Activated naive CD8-positive, alpha-beta T cell treated with anti-CD3 and anti-CD28 coated beads for 36 hours (primary cell): ENCODE measurements at regions not wholly inside any gene's neighbourhood (a gene's known extent, or its start where the extent isn't known, plus 50 kb on each side); places are given as distances from the start of the nearest gene placed in this dataset.

ENCODE experiments used
- DNase-seq: peaks from one replicate; pipeline ENCODE4 v3.0.0; 2021
- H3K27ac Mint-ChIP-seq: one replicate; pipeline ENCODE4 v1.8.0; 2022; ENCODE audit warnings: mild to moderate bottlenecking, moderate library complexity, mixed read lengths
- H3K27me3 Mint-ChIP-seq: one replicate; pipeline ENCODE4 v1.8.0; 2022; ENCODE audit warnings: mild to moderate bottlenecking, mixed read lengths
- H3K36me3 Mint-ChIP-seq: one replicate; pipeline ENCODE4 v1.8.0; 2021; ENCODE audit warnings: mild to moderate bottlenecking, mixed read lengths
- H3K4me1 Mint-ChIP-seq: one replicate; pipeline ENCODE4 v1.8.0; 2021; ENCODE audit warnings: mixed read lengths
- H3K4me3 Mint-ChIP-seq: one replicate; pipeline ENCODE4 v1.8.0; 2022; ENCODE audit warnings: mild to moderate bottlenecking, moderate library complexity, mixed read lengths
- H3K9me3 Mint-ChIP-seq: one replicate; pipeline ENCODE4 v1.8.0; 2022; ENCODE audit warnings: mixed read lengths

DNA sequence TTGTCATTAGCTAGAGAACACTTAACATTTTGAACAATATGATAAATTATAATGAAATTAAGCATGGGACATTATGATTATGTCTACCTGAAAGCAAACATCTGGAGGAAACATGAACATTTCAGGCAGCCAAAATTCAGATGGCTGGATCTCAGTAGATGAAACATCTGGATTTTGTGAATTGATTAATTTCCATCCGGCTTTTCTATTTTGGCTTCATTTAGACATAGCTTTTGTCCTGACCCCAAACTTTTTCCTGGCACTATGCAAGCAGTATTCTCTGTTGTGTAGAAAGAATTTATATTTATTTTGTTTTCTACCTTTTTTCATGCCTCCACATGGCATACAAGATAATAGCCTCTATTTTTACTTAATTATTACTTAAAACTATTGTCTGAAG, 186.3 kb downstream of the OGFRL1 start:
- Mint-ChIP-seq H3K36me3 (no peaks in the 10 kb centered on the region), H3K27me3 (peaks cover 14% of the 10 kb centered on the region), H3K4me1 (no peaks in the 10 kb centered on the region), H3K4me3 (no peak overlapping the region), H3K27ac (no peak overlapping the region), H3K9me3 (no peaks in the 10 kb centered on the region)
- no peak for DNase-seq

DNA sequence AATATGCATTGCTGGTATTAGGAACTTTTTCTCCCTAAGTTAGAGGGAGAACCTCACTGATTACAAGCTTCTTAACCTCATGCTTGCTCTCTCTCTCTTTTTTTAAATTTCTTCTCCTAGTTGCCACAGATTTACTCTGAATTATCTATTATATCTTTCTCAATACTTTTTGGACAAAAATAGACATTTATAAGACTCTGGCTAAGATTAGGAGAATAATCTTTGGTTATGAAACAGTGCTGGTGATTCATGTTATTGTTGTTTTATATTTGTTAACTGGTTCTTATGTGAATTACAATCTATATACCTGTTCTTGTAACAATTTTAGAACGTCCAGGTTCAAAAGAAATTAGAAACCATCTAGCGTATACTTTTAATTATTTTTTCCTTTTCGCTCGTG, 187.8 kb downstream of the OGFRL1 start:
- no peak for DNase-seq
- no peaks in the 10 kb centered on the region for H3K36me3 Mint-ChIP-seq
- H3K27ac Mint-ChIP-seq = no peak overlapping the region
- H3K27me3 Mint-ChIP-seq = peaks cover 13% of the 10 kb centered on the region
- H3K9me3 Mint-ChIP-seq = no peaks in the 10 kb centered on the region
- no peaks in the 10 kb centered on the region for H3K4me1 Mint-ChIP-seq
- H3K4me3 Mint-ChIP-seq = no peak overlapping the region

DNA sequence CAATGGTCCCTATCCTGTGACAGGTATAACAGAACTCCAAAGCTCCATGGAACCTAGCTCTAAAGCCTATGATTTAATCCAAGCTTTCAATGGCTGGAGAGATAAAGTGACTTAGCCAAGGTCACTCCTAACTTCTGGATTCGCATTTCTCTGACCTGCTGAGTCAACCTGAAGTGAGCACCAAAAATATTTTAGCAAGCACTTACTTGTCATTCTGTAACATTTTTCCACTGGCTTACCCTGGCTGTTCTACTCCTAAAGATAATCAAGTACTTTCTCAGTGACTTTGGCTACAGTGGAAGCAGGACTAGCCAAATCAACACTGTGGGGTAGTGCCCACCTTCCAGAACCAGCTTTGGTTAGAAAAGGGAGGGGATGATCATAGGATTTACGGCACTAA, 188.3 kb downstream of the OGFRL1 start:
- Mint-ChIP-seq H3K4me1 (no peaks in the 10 kb centered on the region), H3K36me3 (no peaks in the 10 kb centered on the region), H3K9me3 (no peaks in the 10 kb centered on the region), H3K27me3 (peaks cover 9% of the 10 kb centered on the region), H3K4me3 (no peak overlapping the region), H3K27ac (no peak overlapping the region)
- no peak for DNase-seq

DNA sequence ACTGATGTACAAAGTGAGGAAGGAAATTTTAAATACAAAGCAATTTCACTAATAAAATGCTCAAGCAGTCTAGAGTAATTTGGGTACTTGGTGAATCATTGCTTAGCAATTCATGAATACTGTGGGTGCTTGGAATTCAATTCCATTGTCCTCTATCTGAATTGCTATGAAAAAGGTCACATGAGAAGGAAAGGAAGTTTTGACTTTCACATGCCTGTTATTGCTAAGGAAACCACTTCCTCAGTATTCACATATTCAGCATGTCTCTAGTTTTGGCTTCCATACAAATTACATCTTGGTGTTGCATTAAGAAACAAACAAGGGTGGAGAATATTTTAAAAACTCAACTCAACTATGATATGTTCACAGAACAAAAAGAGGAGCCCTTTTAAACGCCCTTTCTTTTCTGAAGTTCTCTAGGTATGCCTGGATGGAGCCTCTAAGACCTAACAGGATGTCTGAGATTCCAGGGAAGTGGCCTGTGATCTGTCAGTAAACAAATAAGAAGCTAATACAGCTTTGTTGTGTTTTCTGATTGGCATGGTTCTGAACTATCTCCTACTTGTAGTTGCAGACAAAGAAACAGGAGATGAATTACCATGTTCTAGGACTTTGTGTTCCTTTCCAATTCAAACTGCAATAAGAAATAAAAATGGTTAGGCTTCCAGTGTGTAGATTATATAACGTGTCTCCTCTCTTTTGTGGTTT, 190.4 kb downstream of the OGFRL1 start:
- Mint-ChIP-seq H3K27ac (no peak overlapping the region), H3K36me3 (no peaks in the 10 kb centered on the region), H3K27me3 (no peaks in the 10 kb centered on the region), H3K9me3 (no peaks in the 10 kb centered on the region), H3K4me3 (no peak overlapping the region), H3K4me1 (no peaks in the 10 kb centered on the region)
- DNase-seq = no peak

DNA sequence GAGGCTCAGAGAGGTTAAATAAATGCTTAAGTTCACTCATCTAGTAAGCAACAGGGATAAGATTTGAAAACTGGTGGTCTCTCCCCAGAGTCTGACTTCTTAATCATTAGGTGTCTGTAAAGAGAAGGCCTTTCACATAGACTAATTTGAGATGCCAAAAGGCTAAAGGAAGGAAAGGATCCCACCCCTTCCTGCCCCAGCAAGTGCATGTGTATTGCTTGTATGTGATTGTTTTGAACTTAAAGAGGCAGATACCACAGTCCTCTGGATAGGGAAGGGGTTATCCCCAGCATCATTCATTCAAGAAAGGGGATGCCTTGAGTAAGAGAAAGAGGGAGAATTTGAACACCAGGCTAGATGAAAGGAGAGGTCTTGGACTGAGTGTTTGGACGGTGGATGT, 192.0 kb downstream of the OGFRL1 start:
- H3K36me3 Mint-ChIP-seq = no peaks in the 10 kb centered on the region
- H3K27me3 Mint-ChIP-seq = no peaks in the 10 kb centered on the region
- DNase-seq = no peak
- H3K4me3 Mint-ChIP-seq = no peak overlapping the region
- H3K27ac Mint-ChIP-seq = no peak overlapping the region
- H3K9me3 Mint-ChIP-seq = no peaks in the 10 kb centered on the region
- H3K4me1 Mint-ChIP-seq = no peaks in the 10 kb centered on the region

DNA sequence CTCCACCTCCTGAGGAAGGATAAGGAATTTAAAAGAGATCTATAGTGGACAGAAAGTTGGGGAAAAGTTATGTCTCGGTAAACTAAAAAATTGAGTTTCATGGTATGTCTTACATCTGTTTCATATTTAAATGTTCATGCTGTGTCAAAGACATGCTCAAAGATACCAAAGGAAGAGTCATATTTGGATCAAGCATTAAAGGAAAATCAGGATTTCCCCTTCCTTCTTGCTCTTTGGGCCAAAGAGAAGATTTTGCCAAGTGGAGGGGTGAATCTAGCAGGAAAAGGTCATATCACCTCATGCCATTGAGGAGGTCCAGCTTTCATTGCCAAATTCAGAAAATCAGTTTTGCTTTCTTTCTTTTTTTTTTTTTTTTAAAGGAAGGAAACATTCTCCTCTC, 192.4 kb downstream of the OGFRL1 start:
- Mint-ChIP-seq H3K27ac (no peak overlapping the region), H3K4me1 (no peaks in the 10 kb centered on the region), H3K4me3 (no peak overlapping the region), H3K36me3 (no peaks in the 10 kb centered on the region), H3K27me3 (no peaks in the 10 kb centered on the region), H3K9me3 (no peaks in the 10 kb centered on the region)
- no peak for DNase-seq

DNA sequence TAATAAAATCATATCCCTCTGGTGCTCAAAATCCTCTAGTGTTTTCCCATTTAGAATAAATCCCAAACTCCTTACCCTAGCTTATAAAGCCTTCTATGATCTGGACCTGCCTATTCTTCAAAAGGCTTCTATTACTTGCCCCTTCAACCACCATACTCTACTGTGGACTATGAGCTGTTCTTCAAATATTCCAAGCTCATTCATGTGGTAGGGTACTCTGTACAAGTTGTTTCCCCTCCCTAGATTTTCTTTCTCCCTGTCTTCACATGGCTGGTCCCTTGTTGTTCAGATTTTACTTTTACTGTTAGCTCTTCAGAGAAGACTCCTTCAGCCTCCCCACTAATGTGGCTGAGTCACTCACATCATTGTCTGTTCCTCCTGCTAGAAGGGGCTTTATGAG, 193.2 kb downstream of the OGFRL1 start:
- Mint-ChIP-seq H3K27me3 (peaks cover 3% of the 10 kb centered on the region), H3K9me3 (no peaks in the 10 kb centered on the region), H3K27ac (no peak overlapping the region), H3K4me3 (no peak overlapping the region), H3K4me1 (no peaks in the 10 kb centered on the region), H3K36me3 (no peaks in the 10 kb centered on the region)
- DNase-seq = no peak

DNA sequence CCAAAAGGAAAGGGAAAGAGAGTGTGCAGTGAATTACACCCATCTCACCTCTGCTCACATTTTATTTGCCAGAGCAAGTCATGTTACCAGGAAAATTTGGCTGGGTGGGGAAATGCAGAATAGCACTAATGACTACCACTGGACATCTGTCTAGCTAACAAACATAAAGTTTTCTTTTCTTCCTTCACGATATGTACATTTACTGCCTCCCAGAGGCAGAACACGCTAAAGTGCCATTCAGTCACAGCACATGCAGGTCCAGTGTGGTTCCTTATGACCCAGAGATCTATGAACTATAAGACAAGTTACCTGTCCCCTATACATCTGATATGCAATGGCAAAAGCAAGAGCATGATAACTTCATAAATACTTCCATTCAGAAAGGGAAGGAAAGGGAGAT, 194.1 kb downstream of the OGFRL1 start:
- H3K4me1 Mint-ChIP-seq = no peaks in the 10 kb centered on the region
- no peak for DNase-seq

DNA sequence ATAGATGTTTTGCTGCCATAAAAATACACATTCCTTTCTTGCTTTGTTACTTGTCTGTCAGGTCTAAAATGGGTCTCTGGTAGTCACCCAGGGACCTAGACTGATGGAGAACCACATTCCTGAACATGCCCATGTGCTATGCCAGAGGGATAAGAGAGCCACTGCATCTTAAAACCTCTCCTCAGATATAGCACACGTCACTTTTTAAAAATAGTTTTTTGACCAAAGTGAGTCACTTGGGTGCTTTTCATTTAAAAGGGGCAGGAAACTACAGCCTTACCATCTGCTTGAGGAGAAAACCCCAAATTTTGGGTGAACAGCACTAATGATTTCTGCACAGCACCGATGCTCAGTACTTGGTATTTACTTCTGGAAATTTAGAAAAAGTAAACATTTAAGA, 197.8 kb downstream of the OGFRL1 start:
- DNase-seq = no peak
- Mint-ChIP-seq H3K27me3 (peaks cover 3% of the 10 kb centered on the region), H3K27ac (no peak overlapping the region), H3K4me3 (no peak overlapping the region), H3K4me1 (no peaks in the 10 kb centered on the region), H3K9me3 (no peaks in the 10 kb centered on the region), H3K36me3 (no peaks in the 10 kb centered on the region)

More for the DNA sequence above, 194.1 kb downstream of the OGFRL1 start:
- Mint-ChIP-seq H3K36me3 (no peaks in the 10 kb centered on the region), H3K9me3 (no peaks in the 10 kb centered on the region), H3K27ac (no peak overlapping the region), H3K4me3 (no peak overlapping the region), H3K27me3 (peaks cover 3% of the 10 kb centered on the region)

DNA sequence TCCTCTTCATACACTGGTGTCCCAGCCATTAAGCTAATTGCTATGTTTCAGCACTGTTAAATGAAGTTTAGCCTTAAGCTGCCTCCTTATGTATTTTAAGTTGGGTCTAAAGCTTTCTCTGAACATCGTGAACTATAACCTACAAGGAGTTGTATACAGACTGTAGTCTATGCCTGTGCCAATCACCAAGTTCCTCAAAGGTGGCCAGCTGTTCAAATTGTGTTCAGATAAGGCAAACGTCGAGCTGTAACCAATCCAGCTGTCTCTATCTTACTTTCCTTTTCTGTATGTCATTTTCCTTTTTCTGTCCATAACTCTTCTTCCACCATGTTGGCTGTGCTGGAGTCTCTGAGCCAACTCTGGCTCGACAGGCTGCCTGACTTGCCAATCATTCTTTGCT, 199.6 kb downstream of the OGFRL1 start:
- Mint-ChIP-seq H3K4me1 (no peaks in the 10 kb centered on the region), H3K9me3 (no peaks in the 10 kb centered on the region), H3K27ac (no peak overlapping the region), H3K4me3 (no peak overlapping the region), H3K36me3 (no peaks in the 10 kb centered on the region), H3K27me3 (peaks cover 3% of the 10 kb centered on the region)
- no peak for DNase-seq

DNA sequence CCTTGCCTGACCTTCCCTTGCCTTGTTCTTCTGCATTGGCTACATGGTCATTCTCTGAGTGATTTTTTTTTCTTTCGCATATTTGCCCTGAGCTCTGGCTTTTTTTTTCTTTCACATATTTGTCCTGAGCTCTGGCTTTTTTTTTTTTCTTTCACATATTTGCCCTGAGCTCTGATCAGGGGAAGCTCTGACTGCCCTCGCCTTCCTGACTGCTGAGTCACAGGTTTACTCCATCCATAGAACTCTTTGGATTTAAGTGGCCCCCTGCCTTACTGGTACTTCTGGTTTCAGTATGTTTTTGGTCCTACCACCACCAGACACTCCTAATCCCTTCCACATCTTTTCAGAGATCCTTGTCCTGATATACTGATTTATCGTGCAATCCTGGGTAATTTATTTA, 201.1 kb downstream of the OGFRL1 start:
- Mint-ChIP-seq H3K27me3 (peaks cover 3% of the 10 kb centered on the region), H3K27ac (no peak overlapping the region), H3K9me3 (no peaks in the 10 kb centered on the region), H3K4me1 (no peaks in the 10 kb centered on the region), H3K36me3 (no peaks in the 10 kb centered on the region), H3K4me3 (no peak overlapping the region)
- no peak for DNase-seq

DNA sequence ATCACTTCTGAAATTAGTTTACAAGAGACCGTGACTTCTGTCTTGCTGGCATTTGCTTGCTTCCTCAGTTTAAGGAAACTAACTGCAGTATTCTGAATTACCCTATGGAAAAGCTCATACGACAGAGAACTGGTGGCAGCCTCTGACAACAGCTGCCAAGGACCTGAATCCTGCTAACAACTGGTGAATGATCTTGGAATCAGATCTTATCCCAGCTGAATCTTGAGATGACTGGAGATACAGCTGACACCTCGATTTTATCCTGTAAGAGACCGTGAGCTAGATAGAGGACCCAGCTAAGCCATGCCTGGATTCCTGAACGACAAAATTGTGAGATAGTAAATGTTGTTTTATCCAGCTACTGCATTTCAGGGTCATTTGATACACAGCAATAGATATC, 202.3 kb downstream of the OGFRL1 start:
- DNase-seq = no peak

DNA sequence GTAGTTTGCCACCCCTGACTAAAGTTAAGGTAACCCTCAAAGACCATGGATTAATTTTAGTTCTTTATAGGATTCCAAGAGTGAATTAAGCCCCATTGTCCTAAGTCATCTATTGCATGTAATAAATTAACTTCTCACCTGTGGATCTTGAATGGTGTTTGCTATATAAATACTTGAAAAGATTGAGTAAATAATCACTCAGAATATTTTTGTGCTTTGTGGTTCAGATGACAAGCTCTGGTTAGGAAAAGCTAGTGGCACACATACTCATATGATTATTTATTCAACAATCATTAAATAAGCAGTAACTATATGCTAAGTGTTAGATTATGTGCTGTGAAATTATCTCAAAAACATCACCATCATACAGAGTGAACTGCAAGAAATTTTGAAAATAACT, 203.2 kb downstream of the OGFRL1 start:
- Mint-ChIP-seq H3K27me3 (no peaks in the 10 kb centered on the region), H3K36me3 (no peaks in the 10 kb centered on the region)

More for the DNA sequence above, 202.3 kb downstream of the OGFRL1 start:
- no peaks in the 10 kb centered on the region for H3K9me3 Mint-ChIP-seq
- no peak overlapping the region for H3K27ac Mint-ChIP-seq
- H3K4me1 Mint-ChIP-seq = peaks cover under 1% of the 10 kb centered on the region
- no peaks in the 10 kb centered on the region for H3K36me3 Mint-ChIP-seq
- H3K27me3 Mint-ChIP-seq = peaks cover 3% of the 10 kb centered on the region
- no peak overlapping the region for H3K4me3 Mint-ChIP-seq

DNA sequence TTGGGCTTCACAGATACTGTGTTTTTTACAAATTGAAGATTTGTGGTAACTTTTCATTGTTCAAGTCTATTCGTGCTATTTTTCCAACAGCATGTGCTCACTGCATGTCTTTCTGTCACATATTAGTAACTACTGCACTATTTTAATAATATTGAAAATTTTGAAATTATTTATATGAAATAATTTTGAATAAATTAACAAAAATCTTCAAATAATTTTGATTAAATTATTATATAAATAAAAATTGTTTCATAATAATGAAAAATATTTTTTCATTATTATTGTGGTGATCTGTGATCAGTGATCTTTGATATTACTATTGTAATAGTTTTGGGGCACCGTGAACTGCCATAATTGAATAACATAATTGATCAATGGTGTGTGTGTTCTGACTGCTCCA, 204.1 kb downstream of the OGFRL1 start:
- H3K4me3 Mint-ChIP-seq = no peak overlapping the region
- H3K9me3 Mint-ChIP-seq = no peaks in the 10 kb centered on the region
- no peaks in the 10 kb centered on the region for H3K36me3 Mint-ChIP-seq
- DNase-seq = no peak
- no peaks in the 10 kb centered on the region for H3K27me3 Mint-ChIP-seq
- H3K4me1 Mint-ChIP-seq = peaks cover 4% of the 10 kb centered on the region
- H3K27ac Mint-ChIP-seq = no peak overlapping the region

More for the DNA sequence above, 203.2 kb downstream of the OGFRL1 start:
- Mint-ChIP-seq H3K4me3 (no peak overlapping the region), H3K9me3 (no peaks in the 10 kb centered on the region), H3K27ac (no peak overlapping the region), H3K4me1 (peaks cover 4% of the 10 kb centered on the region)
- no peak for DNase-seq

DNA sequence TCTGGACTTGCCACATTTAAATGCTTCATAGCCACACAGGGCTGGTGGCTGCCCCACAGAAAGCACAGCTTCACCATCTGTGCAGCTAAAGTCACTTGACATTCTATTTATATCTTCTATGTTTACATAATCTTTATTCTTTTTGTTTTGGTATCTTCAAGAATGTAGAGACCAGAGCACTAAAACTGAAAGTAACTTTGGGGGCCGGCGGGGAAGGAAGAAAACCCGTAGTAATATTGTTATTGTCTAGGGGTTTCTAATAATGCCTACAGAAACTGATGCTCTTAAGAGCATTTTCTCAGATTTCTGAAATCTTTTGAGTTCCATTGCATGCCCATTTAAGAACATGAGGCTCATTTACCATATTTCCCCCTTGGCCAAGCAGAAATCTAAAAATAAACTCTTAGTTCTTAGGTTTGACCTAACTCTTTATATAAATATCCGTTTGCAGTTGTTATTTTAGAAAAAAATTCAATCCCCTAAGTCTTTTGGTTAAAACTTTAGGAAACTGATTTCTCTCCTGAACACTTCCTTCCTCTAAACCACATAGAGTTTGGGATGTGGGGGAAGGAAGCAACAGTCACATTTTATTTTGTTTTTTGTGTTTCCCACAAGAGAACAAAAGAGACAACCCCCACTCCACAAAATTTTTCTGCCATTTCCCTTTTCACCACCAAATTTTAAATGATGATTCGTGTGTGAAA, 207.6 kb downstream of the OGFRL1 start:
- Mint-ChIP-seq H3K4me1 (peaks cover 4% of the 10 kb centered on the region), H3K4me3 (peak overlapping the region; percentile 25), H3K27ac (no peak overlapping the region), H3K9me3 (no peaks in the 10 kb centered on the region), H3K27me3 (no peaks in the 10 kb centered on the region), H3K36me3 (no peaks in the 10 kb centered on the region)
- no peak for DNase-seq

DNA sequence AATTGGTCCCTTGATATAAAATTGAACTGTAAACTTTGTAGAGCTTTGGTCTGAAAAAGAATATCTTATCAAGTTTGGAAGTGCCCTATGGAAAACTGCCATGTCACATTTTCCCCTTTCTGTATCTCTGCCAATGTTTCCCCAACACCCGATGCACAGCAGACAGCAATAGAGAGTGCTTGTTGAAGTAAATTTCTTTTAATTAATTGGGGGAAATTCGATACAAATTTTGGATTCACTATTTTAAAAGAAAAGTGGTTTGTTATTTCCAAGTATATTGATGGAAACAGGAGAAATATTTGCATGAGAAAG, 208.1 kb downstream of the OGFRL1 start:
- no peaks in the 10 kb centered on the region for H3K9me3 Mint-ChIP-seq
- H3K27me3 Mint-ChIP-seq = no peaks in the 10 kb centered on the region
- H3K27ac Mint-ChIP-seq = no peak overlapping the region
- H3K36me3 Mint-ChIP-seq = no peaks in the 10 kb centered on the region
- peaks cover 4% of the 10 kb centered on the region for H3K4me1 Mint-ChIP-seq
- no peak for DNase-seq
- H3K4me3 Mint-ChIP-seq = no peak overlapping the region
